Spleen (tissue), 7 donors: ENCODE measurements at regions not wholly inside any gene's neighbourhood (a gene's known extent, or its start where the extent isn't known, plus 50 kb on each side); places are given as distances from the start of the nearest gene placed in this dataset.

ENCODE experiments used
- POLR2A ChIP-seq, 3 donors: fragments of 450-650 bp; IDR thresholded peaks; one replicate each; pipeline ENCODE4 v1.5.1; 2017; ENCODE audit warnings: antibody characterized with exemption in 3 of 3, mild to moderate bottlenecking in 1 of 3
- POLR2AphosphoS5 ChIP-seq, 3 donors: sonication (generic); formaldehyde crosslinking; IDR thresholded peaks; one replicate each; pipeline ENCODE4 v1.5.1; 2017; ENCODE audit warnings: antibody characterized with exemption in 3 of 3
- TF ChIP-seq, protein P1 (sequence below), 11 experiments: fragments of 200-600 bp in 7 of 11; fragments of 450-650 bp in 4 of 11; sonication (generic) in 4 of 11; IDR thresholded peaks in 8 of 11; conservative IDR thresholded peaks in 3 of 11; 1 replicate in 7 of 11; 2 replicates in 4 of 11; pipeline versions ENCODE4 v1.4.0 to v1.8.0; 2016 to 2021; ENCODE audit warnings: antibody characterized with exemption in 11 of 11, inconsistent platforms in 4 of 11, mild to moderate bottlenecking in 1 of 11
- donor health status: DM: no; HTN: no; CAD: no; lungs with moderate emphysema.
- donor health status: DM: no; HTN: no; CAD: no.
- donor health status: DM: no; HTN: no; CAD: no.

DNA sequence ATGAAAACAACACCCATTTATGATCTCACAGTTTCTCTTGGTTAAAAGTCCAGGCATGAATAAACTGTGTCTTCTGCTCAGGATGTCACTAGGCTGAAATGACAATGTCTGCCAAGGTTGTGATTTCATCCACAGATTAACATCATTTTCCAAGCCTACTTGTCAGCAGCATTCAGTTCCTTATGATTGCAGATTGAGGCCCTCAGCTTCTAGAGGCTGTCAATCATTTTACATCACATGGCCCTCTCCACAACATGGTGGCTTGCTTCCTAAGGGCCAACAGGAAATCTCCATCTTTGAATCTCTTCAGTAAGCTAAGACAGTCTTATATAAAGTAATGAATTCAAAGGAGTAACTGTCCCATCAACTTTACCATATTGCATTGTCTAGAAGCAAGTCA, 377.6 kb downstream of the ANKRD7 start:
- TF ChIP-seq POLR2AphosphoS5 (IDR thresholded peaks at IDR 0.05) (no peak), POLR2A (IDR thresholded peaks at IDR 0.05) (no peak)
- TF ChIP-seq, protein P1, sequence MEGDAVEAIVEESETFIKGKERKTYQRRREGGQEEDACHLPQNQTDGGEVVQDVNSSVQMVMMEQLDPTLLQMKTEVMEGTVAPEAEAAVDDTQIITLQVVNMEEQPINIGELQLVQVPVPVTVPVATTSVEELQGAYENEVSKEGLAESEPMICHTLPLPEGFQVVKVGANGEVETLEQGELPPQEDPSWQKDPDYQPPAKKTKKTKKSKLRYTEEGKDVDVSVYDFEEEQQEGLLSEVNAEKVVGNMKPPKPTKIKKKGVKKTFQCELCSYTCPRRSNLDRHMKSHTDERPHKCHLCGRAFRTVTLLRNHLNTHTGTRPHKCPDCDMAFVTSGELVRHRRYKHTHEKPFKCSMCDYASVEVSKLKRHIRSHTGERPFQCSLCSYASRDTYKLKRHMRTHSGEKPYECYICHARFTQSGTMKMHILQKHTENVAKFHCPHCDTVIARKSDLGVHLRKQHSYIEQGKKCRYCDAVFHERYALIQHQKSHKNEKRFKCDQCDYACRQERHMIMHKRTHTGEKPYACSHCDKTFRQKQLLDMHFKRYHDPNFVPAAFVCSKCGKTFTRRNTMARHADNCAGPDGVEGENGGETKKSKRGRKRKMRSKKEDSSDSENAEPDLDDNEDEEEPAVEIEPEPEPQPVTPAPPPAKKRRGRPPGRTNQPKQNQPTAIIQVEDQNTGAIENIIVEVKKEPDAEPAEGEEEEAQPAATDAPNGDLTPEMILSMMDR (IDR thresholded peaks at IDR 0.05 in 8 of 11, conservative IDR thresholded peaks at IDR 0.05 in 3 of 11): no peak
